HepG2 (cell line): ENCODE measurements at regions not wholly inside any gene's neighbourhood (a gene's known extent, or its start where the extent isn't known, plus 50 kb on each side); places are given as distances from the start of the nearest gene placed in this dataset.

ENCODE experiments used
- ATAC-seq: fragments of 200-7000 bp; cut with Tn5 transposase; 3 replicates; pipeline ENCODE4 v1.9.1; 2020; ENCODE audit warnings: mild to moderate bottlenecking, moderate library complexity
- BruUV-seq: library from RNA; stranded (reverse); fragments of 400-500 nt; replicated peaks from 2 replicates; lab custom pipeline; 2021; lab: Mats Ljungman, UMichigan
- CTCF ChIA-PET: fragments of 300-600 bp; formaldehyde crosslinking; extraction: SDS; loops from one replicate; lab custom pipeline; 2021; ENCODE audit warnings: low total read pairs, inconsistent platforms, low intra/inter-chr PET ratio; lab: Yijun Ruan, JAX
- POLR2A ChIA-PET: fragments of 350-600 bp; sonication (Branson Sonifier 250); formaldehyde crosslinking; loops from one replicate; lab custom pipeline; 2020; ENCODE audit warnings: antibody characterized with exemption, inconsistent platforms; lab: Yijun Ruan, JAX
- DNase-seq: peaks from one replicate; pipeline ENCODE4 v3.0.0-alpha.2; 2015; ENCODE audit warnings: low spot score
- FAIRE-seq: peaks from 3 replicates; lab custom pipeline; 2011; peaks lifted over from hg19 to GRCh38; lab: Jason Lieb, UNC
- H2AFZ ChIP-seq: one replicate; pipeline ENCODE4 v1.6.1; 2011; ENCODE audit warnings: low read length, inconsistent platforms
- H3K27ac ChIP-seq: fragments of 300-600 bp; 3 replicates; pipeline ENCODE4 v1.8.0; 2011; ENCODE audit warnings: mixed run types, mild to moderate bottlenecking, mixed read lengths, low read length, inconsistent platforms; ENCODE audit not compliant: insufficient read depth; ENCODE audit errors: extremely low read length
- H3K27me3 ChIP-seq, 2 experiments: fragments of 200-600 bp in 1 of 2; 2 replicates in 1 of 2; 3 replicates in 1 of 2; pipeline versions ENCODE4 v1.6.0 to v1.8.0; 2011; ENCODE audit warnings: low read length in 2 of 2, mild to moderate bottlenecking in 2 of 2, moderate library complexity in 2 of 2, inconsistent platforms in 1 of 2; ENCODE audit not compliant: insufficient read depth in 2 of 2, control insufficient read depth in 1 of 2
- H3K36me3 ChIP-seq, 2 experiments: fragments of 200-600 bp in 1 of 2; replicated peaks in 1 of 2; 2 replicates in 1 of 2; 3 replicates in 1 of 2; pipeline versions ENCODE4 v1.5.1 to v1.8.0; 2011; ENCODE audit warnings: low read length in 2 of 2, inconsistent platforms in 1 of 2; ENCODE audit not compliant: insufficient read depth in 2 of 2, control insufficient read depth in 1 of 2
- H3K4me1 ChIP-seq: 2 replicates; pipeline ENCODE4 v1.5.1; 2012; ENCODE audit warnings: low read length, inconsistent platforms; ENCODE audit not compliant: insufficient read depth
- H3K4me2 ChIP-seq: 2 replicates; pipeline ENCODE4 v1.6.0; 2011; ENCODE audit warnings: low read depth, low read length, inconsistent platforms
- H3K4me3 ChIP-seq, 3 experiments: fragments of 200-600 bp in 1 of 3; sonication (generic), shearing (Covaris generic) in 1 of 3; replicated peaks in 1 of 3; 2 replicates each; pipeline ENCODE4 v1.5.1; 2011 to 2016; ENCODE audit warnings: low read length in 3 of 3, inconsistent platforms in 2 of 3, low read depth in 2 of 3, mild to moderate bottlenecking in 2 of 3, control low read depth in 1 of 3, mixed read lengths in 1 of 3; ENCODE audit not compliant: insufficient read depth in 1 of 3
- H3K79me2 ChIP-seq: one replicate; pipeline ENCODE4 v1.6.1; 2011; ENCODE audit warnings: low read length, inconsistent platforms; ENCODE audit not compliant: insufficient read depth
- H3K9ac ChIP-seq: 2 replicates; pipeline ENCODE4 v1.6.0; 2011; ENCODE audit warnings: mild to moderate bottlenecking, low read depth, low read length, inconsistent platforms; ENCODE audit not compliant: insufficient read depth
- H3K9me3 ChIP-seq: 2 replicates; pipeline ENCODE4 v1.5.1; 2012; ENCODE audit warnings: mild to moderate bottlenecking, low read length
- H4K20me1 ChIP-seq: 2 replicates; pipeline ENCODE4 v1.6.0; 2011; ENCODE audit warnings: inconsistent platforms, mild to moderate bottlenecking, low read length, moderate library complexity; ENCODE audit not compliant: insufficient read depth
- ARID2 ChIP-seq: sonication (generic); formaldehyde crosslinking; IDR thresholded peaks from 2 replicates; pipeline ENCODE4 v1.8.1; 2022; ENCODE audit warnings: mild to moderate bottlenecking, missing genetic modification reagents, borderline replicate concordance
- E2F5 ChIP-seq: sonication (generic); formaldehyde crosslinking; conservative IDR thresholded peaks from 2 replicates; pipeline ENCODE4 v1.4.0; 2020; ENCODE audit warnings: missing genetic modification reagents
- HNRNPH1 ChIP-seq: fragments of 200-400 bp; formaldehyde crosslinking; optimal IDR thresholded peaks from 2 replicates; pipeline ENCODE3; 2017; ENCODE audit warnings: mild to moderate bottlenecking, low read depth, low read length
- MED8 ChIP-seq: sonication (generic); formaldehyde crosslinking; IDR thresholded peaks from 2 replicates; pipeline ENCODE4 v1.8.1; 2023; ENCODE audit warnings: mild to moderate bottlenecking, missing genetic modification reagents; ENCODE audit not compliant: insufficient replicate concordance
- NFRKB ChIP-seq: fragments of 450-650 bp; IDR thresholded peaks from 2 replicates; pipeline ENCODE4 v1.6.1; 2017
- POLR2G ChIP-seq: fragments of 200-400 bp; formaldehyde crosslinking; IDR thresholded peaks from 2 replicates; pipeline ENCODE4 v1.6.1; 2018; ENCODE audit warnings: mild to moderate bottlenecking, low read depth, low read length, moderate library complexity
- SOX13 ChIP-seq, 3 experiments: fragments of 450-650 bp in 1 of 3; sonication (generic) in 1 of 3; formaldehyde crosslinking in 1 of 3; IDR thresholded peaks in 2 of 3; conservative IDR thresholded peaks in 1 of 3; 2 replicates each; pipeline versions ENCODE4 v1.5.0 to v1.6.1; 2016 to 2020; ENCODE audit warnings: antibody characterized with exemption in 1 of 3, mild to moderate bottlenecking in 1 of 3, missing compliant biosample characterization in 1 of 3, missing genetic modification reagents in 1 of 3, moderate library complexity in 1 of 3
- SRY ChIP-seq: sonication (generic); formaldehyde crosslinking; IDR thresholded peaks from 2 replicates; pipeline ENCODE4 v1.8.0; 2022; ENCODE audit warnings: mild to moderate bottlenecking, missing genetic modification reagents
- ZFP37 ChIP-seq: sonication (generic); formaldehyde crosslinking; IDR thresholded peaks from 2 replicates; pipeline ENCODE4 v1.4.0; 2020; ENCODE audit warnings: missing genetic modification reagents, borderline replicate concordance
- ZFP82 ChIP-seq: sonication (generic); formaldehyde crosslinking; IDR thresholded peaks from 2 replicates; pipeline ENCODE4 v1.5.1; 2020; ENCODE audit warnings: mild to moderate bottlenecking, missing genetic modification reagents, borderline replicate concordance
- WGBS: methylation state at CpG from one replicate; pipeline ENCODE4 v1.1.6; 2017; ENCODE audit warnings: low lambda C conversion rate; 5-methylcytosine and 5-hydroxymethylcytosine counted together
- in situ Hi-C: cut with HindIII; loops from 2 replicates; pipeline ENCODE4 v1.10.0; 2017; ENCODE audit warnings: low pct_unique_long_range_greater_than_20kb; ENCODE audit not compliant: extremely low pct_ligation_motif_present
- intact Hi-C: fragments of 100-400 bp; cut with micrococcal nuclease; formaldehyde crosslinking; loops from one replicate; pipeline ENCODE4 v1.10.0; 2022; ENCODE audit not compliant: unreplicated experiment
- TF ChIP-seq, protein P1 (sequence below): sonication (generic); formaldehyde crosslinking; IDR thresholded peaks from 2 replicates; pipeline ENCODE4 v1.4.0; 2020; ENCODE audit warnings: missing genetic modification reagents
- TF ChIP-seq, protein P2 (sequence below): sonication (generic); formaldehyde crosslinking; IDR thresholded peaks from 2 replicates; pipeline ENCODE4 v1.4.0; 2020; ENCODE audit warnings: missing genetic modification reagents

- intact Hi-C loops, result no loop called here
- no peak overlapping the region for H3K4me2 ChIP-seq
- POLR2A ChIA-PET, result no interaction called here
Measured at GRCh38 chr15:93424131-93424530, 335.1 kb upstream of the RGMA start.

GRCh38 chr15:93422476-93422875, 333.5 kb upstream of the RGMA start:
- Histone ChIP-seq H4K20me1 (no peaks in the 10 kb centered on the region), H2AFZ (no peak overlapping the region), H3K79me2 (no peaks in the 10 kb centered on the region), H3K4me2 (no peak overlapping the region)
- BruUV-seq, result no TSS peak
- no peak for ATAC-seq
- WGBS, result 0% methylated on average over 5 of the region's 5 CpGs
- TF ChIP-seq NFRKB (no peak), ARID2 (no peak), MED8 (CRISPR knock-in tag) (no peak), SRY (CRISPR knock-in tag) (no peak), E2F5 (CRISPR knock-in tag) (no peak), ZFP37 (no peak), SOX13 (IDR thresholded peaks at IDR 0.05) (no peak), SOX13 (CRISPR knock-in tag; conservative IDR thresholded peaks at IDR 0.05 in 1 of 2, IDR thresholded peaks at IDR 0.05 in 1 of 2) (no peak), POLR2G (no peak)
- TF ChIP-seq, protein P1, sequence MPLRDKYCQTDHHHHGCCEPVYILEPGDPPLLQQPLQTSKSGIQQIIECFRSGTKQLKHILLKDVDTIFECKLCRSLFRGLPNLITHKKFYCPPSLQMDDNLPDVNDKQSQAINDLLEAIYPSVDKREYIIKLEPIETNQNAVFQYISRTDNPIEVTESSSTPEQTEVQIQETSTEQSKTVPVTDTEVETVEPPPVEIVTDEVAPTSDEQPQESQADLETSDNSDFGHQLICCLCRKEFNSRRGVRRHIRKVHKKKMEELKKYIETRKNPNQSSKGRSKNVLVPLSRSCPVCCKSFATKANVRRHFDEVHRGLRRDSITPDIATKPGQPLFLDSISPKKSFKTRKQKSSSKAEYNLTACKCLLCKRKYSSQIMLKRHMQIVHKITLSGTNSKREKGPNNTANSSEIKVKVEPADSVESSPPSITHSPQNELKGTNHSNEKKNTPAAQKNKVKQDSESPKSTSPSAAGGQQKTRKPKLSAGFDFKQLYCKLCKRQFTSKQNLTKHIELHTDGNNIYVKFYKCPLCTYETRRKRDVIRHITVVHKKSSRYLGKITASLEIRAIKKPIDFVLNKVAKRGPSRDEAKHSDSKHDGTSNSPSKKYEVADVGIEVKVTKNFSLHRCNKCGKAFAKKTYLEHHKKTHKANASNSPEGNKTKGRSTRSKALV (CRISPR knock-in tag), result no peak
- TF ChIP-seq, protein P2, sequence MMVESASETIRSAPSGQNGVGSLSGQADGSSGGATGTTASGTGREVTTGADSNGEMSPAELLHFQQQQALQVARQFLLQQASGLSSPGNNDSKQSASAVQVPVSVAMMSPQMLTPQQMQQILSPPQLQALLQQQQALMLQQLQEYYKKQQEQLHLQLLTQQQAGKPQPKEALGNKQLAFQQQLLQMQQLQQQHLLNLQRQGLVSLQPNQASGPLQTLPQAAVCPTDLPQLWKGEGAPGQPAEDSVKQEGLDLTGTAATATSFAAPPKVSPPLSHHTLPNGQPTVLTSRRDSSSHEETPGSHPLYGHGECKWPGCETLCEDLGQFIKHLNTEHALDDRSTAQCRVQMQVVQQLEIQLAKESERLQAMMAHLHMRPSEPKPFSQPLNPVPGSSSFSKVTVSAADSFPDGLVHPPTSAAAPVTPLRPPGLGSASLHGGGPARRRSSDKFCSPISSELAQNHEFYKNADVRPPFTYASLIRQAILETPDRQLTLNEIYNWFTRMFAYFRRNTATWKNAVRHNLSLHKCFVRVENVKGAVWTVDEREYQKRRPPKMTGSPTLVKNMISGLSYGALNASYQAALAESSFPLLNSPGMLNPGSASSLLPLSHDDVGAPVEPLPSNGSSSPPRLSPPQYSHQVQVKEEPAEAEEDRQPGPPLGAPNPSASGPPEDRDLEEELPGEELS (CRISPR knock-in tag), result no peak
- TF ChIP-seq, all 625 proteins: peak for 0
- FAIRE-seq (no peak), DNase-seq (no peak)
- CTCF ChIA-PET, result no interaction called here
- no peaks in the 10 kb centered on the region for H3K9me3 ChIP-seq
- no peak overlapping the region for H3K27ac ChIP-seq
- POLR2A ChIA-PET, result no interaction called here
- H3K36me3 ChIP-seq, result no peaks in the 10 kb centered on the region
- peaks cover 2 to 11% of the 10 kb centered on the region in 2 experiments; a peak in 2 of 5 replicates for H3K27me3 ChIP-seq
- intact Hi-C loops (no loop called here), in situ Hi-C loops (no loop called here)
- H3K4me3 ChIP-seq, result no peak overlapping the region
- no peaks in the 10 kb centered on the region for H3K4me1 ChIP-seq
- H3K9ac ChIP-seq, result no peak overlapping the region

More at GRCh38 chr15:93424131-93424530, 335.1 kb upstream of the RGMA start:
- Histone ChIP-seq H3K36me3 (no peaks in the 10 kb centered on the region), H3K79me2 (no peaks in the 10 kb centered on the region), H3K4me1 (no peaks in the 10 kb centered on the region), H2AFZ (no peak overlapping the region), H3K9me3 (no peaks in the 10 kb centered on the region), H3K27me3 (peaks cover 0 to 7% of the 10 kb centered on the region in 2 experiments; a peak in 2 of 5 replicates), H4K20me1 (no peaks in the 10 kb centered on the region), H3K9ac (no peak overlapping the region), H3K4me3 (no peak overlapping the region), H3K27ac (no peak overlapping the region)
- no peak for ATAC-seq
- CTCF ChIA-PET, result no interaction called here
- WGBS, result 6% methylated on average over 5 of the region's 9 CpGs
- no peak for FAIRE-seq
- DNase-seq, result no peak
- TF ChIP-seq HNRNPH1 (no peak), ZFP82 (CRISPR knock-in tag) (no peak)
- BruUV-seq, result no TSS peak
- in situ Hi-C loops, result no loop called here
